ENCODE measurements at regions not wholly inside any gene's neighbourhood (a gene's known extent, or its start where the extent isn't known, plus 50 kb on each side); places are given as distances from the start of the nearest gene placed in this dataset.
"Not testable (repeated sequence)": the region's sequence is repeated elsewhere in the genome, so short reads cannot be mapped to it uniquely, and the experiment has no call there.

DNA sequence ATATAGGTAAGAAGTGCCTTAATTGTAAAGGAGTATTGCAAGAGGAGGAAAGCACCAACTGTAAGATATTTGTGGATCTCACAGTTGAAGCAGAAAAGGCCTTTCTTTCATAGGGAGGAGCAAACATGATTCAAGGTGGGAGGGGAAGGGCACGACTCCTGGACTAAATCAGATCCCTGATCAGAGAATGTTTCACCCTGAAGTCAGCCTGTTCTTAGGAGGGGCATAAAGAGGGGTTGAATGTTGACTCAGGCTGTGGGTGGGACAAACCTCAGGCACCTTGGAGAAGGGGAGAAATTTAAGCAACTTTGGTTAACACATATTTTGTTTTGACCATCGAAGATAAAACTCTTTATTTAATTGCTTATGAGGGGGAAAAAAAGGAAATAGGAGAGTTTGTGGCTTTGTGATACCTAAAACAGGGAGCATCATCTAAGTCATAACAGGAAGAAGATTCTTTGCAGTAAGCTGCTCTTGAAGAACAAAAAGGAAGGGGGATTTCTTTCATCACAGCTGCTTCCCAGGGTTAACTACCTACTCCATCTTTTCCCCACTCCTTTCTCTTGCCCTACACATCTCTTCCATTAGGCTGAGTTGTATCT lies 158.6 kb upstream of the ZNF267 start:
- DNase-seq (ENCODE audit: extremely low read depth in 1 of 11, low read depth in 9 of 11, low spot score in 4 of 11), result no peak

DNA sequence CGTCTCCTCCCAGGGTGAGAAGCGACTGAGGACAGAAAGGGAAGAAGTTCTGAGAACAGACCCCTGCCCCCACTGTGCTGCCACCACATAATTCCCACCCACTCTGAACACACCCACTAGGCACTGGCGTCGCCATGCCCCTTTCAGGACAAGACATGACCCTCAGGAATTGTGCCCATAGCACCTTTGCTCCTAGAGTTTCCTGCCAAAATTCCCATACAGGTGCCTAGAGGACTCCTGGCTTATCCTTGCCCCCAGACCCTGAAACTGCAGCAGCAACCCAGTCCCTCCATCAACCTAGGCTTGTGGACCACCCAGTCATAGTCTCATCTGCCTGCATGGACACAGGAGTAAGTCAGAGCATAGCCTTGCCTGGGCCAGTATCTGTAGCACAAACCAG lies 157.7 kb upstream of the ZNF267 start:
- no peak for DNase-seq (ENCODE audit: extremely low read depth in 1 of 11, low read depth in 9 of 11, low spot score in 4 of 11)

DNA sequence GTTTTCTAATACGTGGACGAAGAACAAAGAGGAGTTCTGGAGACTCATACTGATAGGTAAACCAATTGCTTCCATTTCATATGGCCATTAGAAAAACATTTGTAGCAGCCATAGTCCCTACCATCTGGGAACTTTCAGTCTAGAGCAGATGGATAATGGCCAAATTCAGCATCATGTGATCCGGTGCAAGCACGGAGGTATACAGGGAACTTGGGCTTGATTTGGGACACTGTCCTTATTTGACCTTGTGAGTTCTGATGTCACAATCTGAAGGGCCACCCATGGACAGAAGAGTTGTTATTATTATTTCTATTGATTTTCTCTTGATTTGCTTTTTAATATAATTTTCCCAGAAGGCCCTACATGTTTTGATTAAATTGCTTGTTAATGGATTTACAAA lies 154.6 kb upstream of the ZNF267 start:
- DNase-seq (ENCODE audit: extremely low read depth in 1 of 11, low read depth in 9 of 11, low spot score in 4 of 11), result no peak

DNA sequence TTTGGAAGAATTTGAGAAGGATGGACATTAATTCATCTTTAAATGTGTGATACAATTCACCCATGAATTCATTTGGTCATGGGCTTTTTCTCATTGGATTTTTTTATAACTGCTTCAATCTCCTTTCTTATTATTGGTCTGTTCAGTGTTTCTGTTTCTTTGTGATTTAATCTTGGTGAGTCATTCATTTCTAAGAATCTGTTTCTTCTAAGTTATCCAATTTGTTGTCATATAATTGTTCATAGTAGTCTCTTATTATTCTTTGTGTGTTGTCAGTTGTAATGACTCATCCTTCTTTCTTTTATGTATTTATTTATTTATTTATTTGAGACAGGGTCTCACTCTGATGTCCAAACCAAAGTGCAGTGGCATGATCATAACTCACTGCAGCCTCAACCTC lies 146.1 kb upstream of the ZNF267 start:
- no peak for DNase-seq (ENCODE audit: extremely low read depth in 1 of 11, low read depth in 9 of 11, low spot score in 4 of 11)

DNA sequence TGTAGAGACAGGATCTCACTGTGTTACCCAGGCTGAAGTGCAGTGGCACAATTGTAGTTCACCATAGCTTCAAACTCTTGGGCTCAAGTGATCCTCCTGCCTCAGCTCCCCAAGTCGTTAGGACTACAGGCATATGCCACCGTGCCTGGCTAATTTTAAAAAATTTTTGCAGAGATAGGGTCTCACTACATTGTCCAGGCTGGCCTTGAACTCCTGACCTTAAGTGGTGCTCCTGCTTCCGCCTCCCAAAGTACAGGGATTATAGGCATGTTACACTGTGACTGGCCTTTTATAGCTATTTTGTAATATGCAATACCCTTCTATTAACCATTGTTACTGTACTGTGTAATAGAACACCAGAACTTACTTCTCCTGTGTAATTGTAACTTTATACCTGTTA lies 139.3 kb upstream of the ZNF267 start:
- DNase-seq (ENCODE audit: extremely low read depth in 1 of 11, low read depth in 9 of 11, low spot score in 4 of 11), result no peak

DNA sequence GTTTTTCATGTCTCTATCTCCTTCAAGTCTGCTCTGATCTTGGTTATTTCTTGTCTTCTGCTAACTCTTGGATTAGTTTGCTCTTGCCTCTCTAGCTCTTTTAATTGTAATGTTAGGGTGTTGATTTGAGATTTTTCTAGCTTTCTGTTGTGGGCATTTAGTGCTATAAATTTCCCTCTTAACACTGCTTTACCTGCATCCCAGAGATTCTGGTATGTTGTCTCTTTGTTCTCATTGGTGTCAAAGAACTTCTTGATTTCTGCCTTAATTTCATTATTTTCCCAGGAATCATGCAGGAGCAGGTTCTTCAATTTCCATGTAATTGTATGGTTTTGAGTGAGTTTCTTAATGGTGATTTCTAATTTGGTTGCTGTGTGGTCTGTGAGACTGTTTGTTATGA lies 128.5 kb upstream of the ZNF267 start:
- DNase-seq (ENCODE audit: extremely low read depth in 1 of 11, low read depth in 9 of 11, low spot score in 4 of 11), result not testable (repeated sequence)

DNA sequence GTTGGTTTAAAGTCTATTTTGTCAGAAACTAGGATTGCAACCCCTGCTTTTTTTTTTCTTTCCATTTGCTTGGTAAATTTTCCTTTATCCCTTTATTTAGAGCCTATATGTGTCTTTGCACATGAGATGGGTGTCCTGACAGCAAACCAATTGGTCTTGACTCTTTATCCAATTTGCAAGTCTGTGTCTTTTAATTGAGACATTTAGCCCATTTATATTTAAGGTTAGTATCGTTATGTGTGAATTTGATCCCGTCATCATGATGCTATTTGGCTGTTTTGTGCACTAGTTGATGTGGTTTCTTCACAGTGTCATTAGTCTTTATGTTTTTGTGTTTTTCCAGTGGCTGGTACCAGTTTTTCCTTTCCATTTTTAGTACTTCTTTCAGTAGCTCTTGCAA lies 127.7 kb upstream of the ZNF267 start:
- no peak for DNase-seq (ENCODE audit: extremely low read depth in 1 of 11, low read depth in 9 of 11, low spot score in 4 of 11)

DNA sequence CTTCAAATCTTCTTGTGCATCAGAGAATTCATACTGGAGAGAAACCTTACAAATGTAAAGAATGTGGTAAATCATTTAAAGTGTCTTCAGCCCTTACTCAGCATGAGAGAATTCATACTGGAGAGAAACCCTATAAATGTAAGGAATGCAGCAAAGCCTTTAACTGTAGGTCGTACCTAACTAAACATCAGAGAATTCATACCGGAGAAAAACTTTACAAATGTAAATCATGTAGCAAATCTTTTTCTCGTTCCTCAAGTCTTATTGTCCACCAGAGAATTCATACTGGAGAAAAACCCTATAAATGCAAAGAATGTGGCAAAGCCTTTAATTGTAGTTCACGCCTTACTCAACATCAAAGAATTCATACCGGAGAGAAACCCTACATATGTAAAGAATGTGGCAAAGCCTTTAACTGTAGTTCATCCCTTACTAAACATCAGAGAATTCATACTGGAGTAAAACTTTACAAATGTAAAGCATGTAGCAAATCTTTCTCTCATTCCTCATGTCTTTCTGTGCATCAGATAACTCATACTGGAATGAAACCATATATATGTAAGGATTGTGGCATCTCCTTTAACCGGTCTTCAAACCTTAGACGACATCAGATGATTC lies 118.5 kb upstream of the ZNF267 start:
- DNase-seq (ENCODE audit: extremely low read depth in 1 of 11, low read depth in 9 of 11, low spot score in 4 of 11), result no peak

DNA sequence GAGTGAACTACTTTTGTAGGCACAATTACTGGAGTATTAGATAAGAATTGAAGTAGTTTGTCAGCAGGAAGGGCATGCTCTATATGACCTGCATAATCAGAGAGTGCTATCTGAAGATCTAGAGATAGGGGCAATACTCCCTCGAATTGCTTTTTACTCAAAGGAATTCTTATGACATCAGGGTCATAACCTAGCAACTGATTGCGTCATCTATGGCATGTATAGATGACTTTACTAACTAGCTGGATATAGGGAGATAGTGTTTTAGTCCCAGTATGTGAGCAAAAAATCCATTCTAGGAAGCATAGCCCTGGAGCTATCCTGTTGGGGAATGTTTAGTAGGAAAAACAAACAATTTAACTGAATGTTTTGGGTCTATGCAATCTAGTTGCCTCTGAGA lies 109.5 kb upstream of the ZNF267 start:
- no peak for DNase-seq (ENCODE audit: extremely low read depth in 1 of 11, low read depth in 9 of 11, low spot score in 4 of 11)

DNA sequence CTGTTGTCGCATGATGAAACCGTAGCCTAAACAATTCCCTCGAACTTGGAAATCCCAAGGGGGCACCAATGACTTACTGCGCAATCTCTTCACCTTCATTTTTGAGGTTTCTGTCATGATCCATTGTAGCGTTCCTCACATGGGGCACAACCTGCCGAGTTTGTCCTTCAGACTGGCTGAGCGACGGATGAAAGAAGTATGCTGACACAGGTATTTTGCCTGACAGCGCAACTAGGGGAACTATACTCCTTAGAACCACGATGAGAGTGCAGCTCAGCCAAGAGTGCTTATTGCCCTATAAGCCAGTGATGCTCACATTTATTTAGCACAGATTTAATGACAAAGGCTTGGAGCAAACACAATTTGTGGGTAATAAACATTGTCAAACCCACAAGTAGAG lies 106.3 kb upstream of the ZNF267 start:
- DNase-seq (ENCODE audit: extremely low read depth in 1 of 11, low read depth in 9 of 11, low spot score in 4 of 11), result no peak

DNA sequence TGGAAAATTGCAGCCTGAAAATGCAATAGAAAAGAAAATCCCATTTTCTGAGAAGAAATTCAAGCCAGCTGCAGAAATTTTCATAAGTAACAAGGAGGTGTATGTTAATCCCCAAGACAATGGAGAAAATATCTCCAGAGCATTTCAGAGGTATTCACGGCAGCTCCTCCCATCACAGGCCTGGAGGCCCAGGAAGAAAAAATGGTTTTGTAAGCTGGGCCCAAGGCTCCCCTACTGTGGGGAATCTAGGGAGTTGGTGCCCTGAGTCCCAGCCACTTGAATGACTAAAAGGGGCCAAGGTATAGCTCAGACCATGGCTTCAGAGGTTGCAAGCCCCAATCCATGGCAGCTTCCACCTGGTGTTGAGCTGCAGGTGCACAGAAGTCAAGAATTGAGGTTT lies 93.3 kb upstream of the ZNF267 start:
- no peak for DNase-seq (ENCODE audit: extremely low read depth in 1 of 11, low read depth in 9 of 11, low spot score in 4 of 11)

DNA sequence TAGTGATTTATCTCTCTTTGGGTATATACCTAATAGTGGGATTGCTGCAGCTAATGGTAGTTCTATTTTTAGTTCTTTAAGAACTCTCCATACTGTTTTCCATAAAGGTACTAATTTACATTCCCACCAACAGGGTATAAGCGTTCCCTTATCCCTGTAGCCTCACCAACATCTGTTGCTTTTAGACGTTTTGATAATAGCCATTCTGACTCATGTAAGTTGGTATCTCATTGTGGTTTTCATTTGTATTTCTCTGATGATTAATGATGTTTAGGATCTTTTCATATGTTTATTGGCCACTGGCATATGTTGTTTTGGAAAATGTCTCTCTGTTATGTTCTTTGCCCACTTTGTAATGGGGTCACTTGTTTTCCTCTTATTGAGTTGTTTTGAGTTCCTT lies 88.5 kb upstream of the ZNF267 start:
- DNase-seq (ENCODE audit: extremely low read depth in 1 of 11, low read depth in 9 of 11, low spot score in 4 of 11), result no peak

DNA sequence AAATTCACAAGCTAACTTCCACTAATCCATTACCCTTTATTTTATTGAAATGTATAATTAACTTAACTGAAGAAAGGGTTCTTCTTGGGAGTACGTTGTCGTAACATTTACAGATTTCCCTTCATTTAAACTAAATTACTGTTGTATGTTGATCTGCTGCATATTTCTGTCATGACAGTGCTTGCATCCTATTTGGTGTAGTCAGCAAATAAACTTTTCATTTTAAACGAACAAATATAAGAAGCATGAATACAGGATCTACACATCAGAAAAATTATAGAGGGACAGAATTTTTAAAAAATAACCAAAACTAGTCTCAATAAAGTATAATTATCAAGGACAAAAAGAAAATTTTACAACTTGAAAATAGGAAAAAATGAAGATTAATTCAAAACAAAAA lies 66.5 kb upstream of the ZNF267 start:
- DNase-seq (ENCODE audit: extremely low read depth in 1 of 11, low read depth in 9 of 11, low spot score in 4 of 11), result no peak

DNA sequence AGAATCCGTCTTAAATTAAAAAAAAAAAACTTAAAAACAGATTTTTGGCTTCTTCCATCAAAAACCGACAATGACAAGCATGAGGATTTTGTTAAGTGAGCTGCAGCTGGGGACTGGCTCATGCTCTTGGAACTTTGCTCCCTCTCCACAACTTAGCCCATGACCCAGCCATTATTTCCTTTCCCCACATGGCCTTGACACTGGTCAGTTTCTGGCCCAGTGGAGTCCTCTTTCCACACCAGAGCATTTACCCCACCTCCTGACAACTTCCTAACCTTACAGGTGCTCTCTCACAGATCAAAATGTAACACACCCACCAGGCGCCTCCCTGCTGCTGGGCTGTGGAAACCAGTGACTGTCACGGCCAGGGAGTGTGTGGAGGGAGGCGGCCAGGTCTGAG lies 62.7 kb upstream of the ZNF267 start:
- DNase-seq (ENCODE audit: extremely low read depth in 1 of 11, low read depth in 9 of 11, low spot score in 4 of 11), result no peak

DNA sequence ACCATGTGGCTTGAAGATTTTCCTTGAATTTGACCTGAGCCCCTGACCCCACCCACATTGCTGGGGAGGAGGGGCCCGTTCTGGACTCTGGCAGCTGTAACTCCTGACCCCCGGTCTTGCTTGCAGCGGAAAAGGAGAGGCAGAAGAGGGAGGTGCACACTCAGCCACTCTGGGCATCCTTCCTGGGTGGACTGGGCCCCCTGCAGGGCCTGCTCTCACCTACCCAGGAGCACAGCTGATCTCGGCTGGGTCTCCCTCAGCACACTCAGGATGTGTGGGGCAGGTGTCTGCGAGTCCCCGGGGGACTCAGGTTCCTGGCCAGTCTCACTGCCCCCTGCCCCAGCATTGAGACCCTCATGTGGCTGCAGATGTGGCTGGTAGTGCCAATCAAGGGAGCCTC lies 57.5 kb upstream of the ZNF267 start:
- DNase-seq (ENCODE audit: extremely low read depth in 1 of 11, low read depth in 9 of 11, low spot score in 4 of 11), result not testable (repeated sequence)

DNA sequence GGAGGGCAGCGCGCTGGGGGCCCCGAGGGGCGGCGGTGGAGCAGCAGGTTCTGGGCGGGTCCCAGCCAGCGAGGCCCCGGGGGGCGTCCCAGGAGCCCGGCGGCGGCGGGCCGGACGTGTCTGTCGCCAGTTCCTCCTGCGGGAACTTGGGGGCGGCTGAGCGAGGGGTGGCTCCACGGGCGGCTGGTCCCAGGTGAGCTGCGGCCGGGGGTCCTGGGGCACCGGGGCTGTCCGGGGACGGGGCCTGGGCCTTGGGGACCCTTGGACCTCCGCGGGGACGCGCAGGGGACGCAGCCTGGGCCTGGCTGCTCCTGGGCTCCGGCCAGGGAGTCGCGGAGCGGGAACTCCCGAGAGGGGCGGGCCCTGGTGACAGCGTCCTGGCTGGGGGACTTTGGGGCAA lies 54.2 kb upstream of the ZNF267 start:
- DNase-seq (ENCODE audit: extremely low read depth in 1 of 11, low read depth in 9 of 11, low spot score in 4 of 11), result no peak

DNA sequence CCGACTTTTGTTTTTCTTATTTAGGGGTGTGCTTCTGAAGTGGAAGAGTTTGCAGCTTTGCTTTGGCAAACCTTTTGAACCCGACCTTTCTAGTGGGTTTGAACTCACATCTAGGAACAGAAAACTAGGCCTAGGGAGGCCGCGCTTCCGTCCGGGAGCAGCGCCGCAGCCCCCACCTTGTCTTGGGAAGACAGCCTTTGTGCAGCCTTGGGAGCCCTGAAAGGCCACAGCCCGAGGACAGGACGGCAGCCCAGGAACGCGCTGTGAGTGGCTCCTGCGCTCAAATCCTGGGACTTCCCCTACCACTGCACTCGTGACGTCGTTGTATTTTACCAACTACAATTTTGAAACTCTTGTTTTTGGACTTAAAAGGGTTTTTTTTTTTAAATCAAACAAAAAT lies 53.7 kb upstream of the ZNF267 start:
- no peak for DNase-seq (ENCODE audit: extremely low read depth in 1 of 11, low read depth in 9 of 11, low spot score in 4 of 11)

Data from renal cortex interstitium (tissue), 11 donors.